ENCODE measurements at regions not wholly inside any gene's neighbourhood (a gene's known extent, or its start where the extent isn't known, plus 50 kb on each side); places are given as distances from the start of the nearest gene placed in this dataset.

- Histone ChIP-seq H3K14ac (ENCODE audit: insufficient read depth, low read length) (no peak overlapping the region), H3K27me3 (ENCODE audit: insufficient read depth, low read length) (no peaks in the 10 kb centered on the region), H3K18ac (ENCODE audit: insufficient read length, low read depth, low read length) (no peak overlapping the region), H3K4me2 (ENCODE audit: insufficient read depth, insufficient read length, low read length) (no peak overlapping the region), H3K23ac (ENCODE audit: insufficient read length, low read depth, low read length) (no peak overlapping the region), H3T11ph (ENCODE audit: low read length) (no peak overlapping the region), H3K56ac (ENCODE audit: insufficient read length, low read depth, low read length) (no peak overlapping the region), H2AFZ (ENCODE audit: low read length) (no peak overlapping the region), H2BK120ac (ENCODE audit: low read depth, low read length, poor library complexity, severe bottlenecking) (no peak overlapping the region), H4K8ac (replicated peaks; ENCODE audit: insufficient read length, low read depth, low read length) (no peak overlapping the region), H2BK5ac (ENCODE audit: insufficient read length, low read length) (no peak overlapping the region), H3K23me2 (ENCODE audit: insufficient read length, low read depth, low read length, poor library complexity, severe bottlenecking) (no peaks in the 10 kb centered on the region), H3K79me2 (ENCODE audit: insufficient read depth, low read length) (no peaks in the 10 kb centered on the region), H4K91ac (ENCODE audit: insufficient read length, low read depth, low read length) (no peak overlapping the region), H3K79me1 (ENCODE audit: insufficient read depth, low read depth, low read length, poor library complexity, severe bottlenecking) (no peaks in the 10 kb centered on the region), H2BK12ac (ENCODE audit: insufficient read length, low read depth, low read length) (no peak overlapping the region), H4K5ac (ENCODE audit: insufficient read length, low read depth, low read length) (no peak overlapping the region), H3K4ac (ENCODE audit: low read depth, low read length) (no peak overlapping the region), H3K4me1 (ENCODE audit: insufficient read depth, low read length) (peaks cover 2% of the 10 kb centered on the region; the same call in 1 of the 2 replicates), H2BK15ac (ENCODE audit: low read depth, low read length) (no peak overlapping the region), H3K9me3 (ENCODE audit: control insufficient read depth, low read depth, low read length) (no peaks in the 10 kb centered on the region), H4K20me1 (ENCODE audit: control insufficient read depth, insufficient read depth, insufficient read length) (no peaks in the 10 kb centered on the region), H2BK20ac (ENCODE audit: low read depth, low read length, poor library complexity, severe bottlenecking) (no peak overlapping the region), H3K27ac (ENCODE audit: insufficient read length, low read depth, low read length) (no peak overlapping the region), H2AK5ac (ENCODE audit: insufficient read length, low read length) (no peak overlapping the region), H3K9ac (ENCODE audit: extremely low read depth, insufficient read length, low read length) (no peak overlapping the region)
- DNase-seq: no peak
- no peak for TF ChIP-seq CTCF (conservative IDR thresholded peaks at IDR 0.05)
- Mint-ChIP-seq H3K36me3 (ENCODE audit: insufficient read depth in 1 of 3, low read depth in 3 of 3) (no peaks in the 10 kb centered on the region; a peak in 1 of 7 replicates), H3K27me3 (ENCODE audit: low read depth) (peaks cover 3% of the 10 kb centered on the region; the same call in 1 of the 2 replicates), H3K4me3 (no peak overlapping the region), H3K4me1 (peaks cover 29 to 31% of the 10 kb centered on the region in 2 experiments), H3K9me3 (no peaks in the 10 kb centered on the region; a peak in 1 of 5 replicates), H3K27ac (no peak overlapping the region)
- WGBS (ENCODE audit: extremely low coverage, insufficient read length, low lambda C conversion rate): no CpG with 5 or more reads among the region's 6 CpGs
Measured at GRCh38 chr9:107626118-107626517, 136.5 kb upstream of the KLF4 start.
